H54 (cell line): ENCODE measurements at regions not wholly inside any gene's neighbourhood (a gene's known extent, or its start where the extent isn't known, plus 50 kb on each side); places are given as distances from the start of the nearest gene placed in this dataset.
A peak's percentile ranks its signal among the peaks of the same experiment; 100 is the strongest.

Source experiments
- DNase-seq: peaks from one replicate; pipeline ENCODE4 v3.0.0; 2011; ENCODE audit warnings: low spot score, mixed read lengths; ENCODE audit not compliant: insufficient read length
- FAIRE-seq: peaks from 3 replicates; lab custom pipeline; 2011; peaks lifted over from hg19 to GRCh38; lab: Jason Lieb, UNC
- POLR2A ChIP-seq: IDR thresholded peaks from 2 replicates; pipeline ENCODE4 v1.6.1; 2011; ENCODE audit warnings: low read depth, mild to moderate bottlenecking, low read length

DNA sequence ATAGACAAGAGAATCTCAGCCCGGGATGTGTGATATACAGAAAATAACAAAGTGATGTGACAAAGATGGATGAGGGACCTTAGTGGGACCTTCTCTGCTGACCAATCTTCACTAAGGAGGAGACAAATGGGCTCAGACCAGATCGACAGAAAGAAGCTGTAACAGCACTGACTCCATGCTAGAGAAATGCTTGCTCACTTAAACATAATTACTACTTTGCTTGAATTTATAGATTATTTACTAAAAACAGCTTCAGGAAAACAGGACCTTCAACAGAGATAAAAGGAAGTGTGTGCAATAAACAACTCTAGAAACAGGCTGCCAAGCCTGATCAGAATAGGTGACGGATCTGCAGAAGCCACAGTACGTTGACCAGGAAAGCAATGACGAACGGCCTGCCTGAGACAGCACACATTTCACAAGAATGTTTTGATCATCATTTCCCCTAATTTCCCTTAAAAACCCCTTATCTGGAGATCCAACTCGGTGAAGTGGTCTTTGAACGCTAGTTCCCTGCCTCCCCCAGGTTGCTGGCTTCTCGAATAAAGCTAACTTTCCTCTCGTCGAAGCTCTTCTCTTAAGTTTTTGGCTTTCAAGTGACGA is 98.4 kb upstream of the STEAP1B start:
- FAIRE-seq: no peak
- TF ChIP-seq POLR2A: no peak
- DNase-seq: no peak

DNA sequence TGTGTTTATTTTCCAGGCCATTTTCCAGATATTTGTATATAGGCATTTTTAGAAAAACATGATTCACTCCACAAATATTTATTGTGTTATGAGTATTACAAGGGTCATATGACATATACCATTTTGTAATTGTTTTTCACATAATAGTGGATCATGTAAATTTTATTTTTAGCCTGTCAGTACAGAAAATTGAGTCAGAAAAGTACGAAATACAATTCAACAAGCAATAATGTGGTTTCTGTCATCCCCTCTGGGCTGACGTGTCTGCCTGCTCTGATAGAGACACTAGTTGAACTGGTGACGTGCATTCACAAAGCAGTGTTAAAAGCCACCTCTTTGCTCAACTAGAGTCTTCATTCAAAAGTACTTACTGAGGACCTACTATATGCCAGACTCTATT is 97.9 kb upstream of the STEAP1B start:
- no peak for TF ChIP-seq POLR2A
- FAIRE-seq (peak; percentile 75), DNase-seq (peak; percentile 42)

DNA sequence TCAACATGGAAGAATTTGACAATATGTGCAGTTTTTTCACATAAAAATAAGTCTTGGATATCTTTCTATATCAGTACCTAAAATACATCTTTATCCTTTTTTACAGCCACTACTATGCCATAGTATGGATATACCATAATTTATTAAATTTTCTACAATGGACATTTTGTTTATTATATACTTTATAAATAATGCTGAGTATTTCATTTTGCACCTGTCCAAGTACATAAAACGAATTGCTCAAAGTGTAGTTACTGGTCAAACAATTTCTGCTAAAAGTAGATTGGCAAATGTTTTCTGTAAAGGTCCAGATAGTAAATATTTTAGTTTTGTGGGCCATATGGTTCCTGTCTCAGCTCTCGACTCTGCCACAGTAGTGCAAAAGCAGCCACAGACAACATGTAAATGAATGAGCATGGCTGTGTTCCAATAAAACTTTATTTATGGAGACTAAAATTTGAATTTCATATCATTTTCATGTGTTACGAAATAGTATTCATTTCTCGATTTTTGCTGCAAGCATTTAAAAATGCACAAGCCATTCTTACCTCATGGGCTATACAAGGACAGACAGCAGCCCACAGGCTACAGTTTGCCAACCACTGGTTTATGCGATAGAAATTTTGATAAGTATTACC is 96.9 kb upstream of the STEAP1B start:
- DNase-seq: no peak
- no peak for FAIRE-seq

DNA sequence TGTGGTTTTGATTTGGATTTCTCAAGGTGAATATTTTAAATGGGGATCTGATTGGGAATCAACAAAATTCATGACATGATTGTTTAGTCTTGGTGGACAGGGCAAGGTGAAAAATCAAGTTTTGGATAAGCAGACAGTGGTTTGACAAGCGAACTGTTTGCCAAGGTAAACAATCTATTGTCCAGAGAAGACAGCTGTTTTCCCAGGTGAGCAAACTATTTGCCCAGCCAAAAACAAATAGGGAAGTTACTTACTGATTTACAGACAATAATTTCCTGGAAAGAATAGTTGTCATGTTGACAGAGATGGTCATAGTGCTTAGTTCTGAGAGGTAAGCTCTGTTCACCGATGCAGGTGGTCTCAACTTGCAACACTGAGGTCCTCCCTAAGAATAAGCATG is 94.0 kb upstream of the STEAP1B start:
- DNase-seq: no peak
- FAIRE-seq: no peak
- no peak for TF ChIP-seq POLR2A

More for the DNA sequence above, 96.9 kb upstream of the STEAP1B start:
- no peak for TF ChIP-seq POLR2A

DNA sequence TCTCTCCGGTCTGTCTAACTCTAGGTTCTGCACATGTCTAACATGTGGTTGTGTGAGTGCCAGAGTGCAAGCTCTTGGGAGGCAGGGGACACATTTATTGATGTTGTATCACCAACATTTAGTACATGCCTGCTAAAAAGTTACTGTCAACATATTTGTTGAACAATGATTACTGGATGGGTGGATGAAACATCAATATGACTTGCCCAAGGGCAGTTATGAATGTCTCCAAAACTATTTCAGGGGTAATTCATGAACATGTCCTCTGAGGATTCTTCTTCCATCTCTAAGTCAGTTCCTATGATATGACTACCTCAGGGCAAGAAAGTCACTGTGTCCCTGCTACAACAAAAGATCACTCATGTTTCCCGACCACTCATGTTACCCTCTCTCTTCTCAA is 91.3 kb upstream of the STEAP1B start:
- no peak for DNase-seq
- no peak for FAIRE-seq
- TF ChIP-seq POLR2A: no peak

DNA sequence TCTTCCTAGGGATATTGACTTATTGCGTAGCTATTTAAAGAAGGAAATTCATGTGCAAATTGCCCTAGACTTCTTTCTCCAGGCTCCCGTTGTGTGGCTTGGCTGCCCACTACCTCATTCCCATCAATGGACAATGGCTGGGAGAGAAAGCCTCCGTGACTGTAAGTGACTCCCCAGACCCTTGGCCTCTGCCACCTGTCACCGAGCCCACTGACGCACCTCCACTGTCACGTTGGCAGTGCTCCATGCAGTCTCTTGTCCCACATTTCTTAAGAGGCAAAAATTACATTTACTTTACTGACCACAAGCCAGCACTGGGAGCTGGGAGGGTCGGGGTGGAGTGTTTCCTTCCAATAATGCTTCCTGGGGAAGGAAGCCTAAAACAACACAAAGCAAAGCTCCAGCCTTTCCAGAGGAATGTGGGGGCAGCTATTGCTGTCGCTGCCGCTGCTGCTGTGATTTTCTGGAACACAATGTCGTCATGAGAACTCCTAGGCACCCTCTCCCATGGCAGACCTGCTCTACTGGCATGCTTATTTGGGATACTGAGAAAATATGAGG is 89.7 kb upstream of the STEAP1B start:
- TF ChIP-seq POLR2A: no peak
- no peak for DNase-seq
- no peak for FAIRE-seq

DNA sequence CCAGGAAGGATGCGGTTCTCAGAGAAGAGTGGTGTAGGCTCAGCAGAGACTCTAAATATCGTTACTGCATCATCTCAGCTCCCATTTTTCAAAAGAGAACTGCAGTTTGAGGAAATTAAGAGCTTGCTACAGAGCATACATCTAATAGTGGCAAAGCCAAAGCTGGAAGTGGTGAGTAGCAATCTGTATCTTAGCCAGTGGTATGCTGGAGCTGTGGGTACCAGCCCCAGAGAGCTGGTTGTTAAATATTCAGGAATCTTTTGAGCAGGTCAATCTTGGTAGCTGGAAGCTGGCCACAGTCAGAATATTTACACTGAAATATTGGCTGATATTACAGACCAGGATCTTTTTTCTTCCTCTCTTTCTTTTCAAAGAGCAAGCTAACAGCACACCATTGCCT is 88.4 kb upstream of the STEAP1B start:
- DNase-seq (no peak), FAIRE-seq (no peak)
- no peak for TF ChIP-seq POLR2A

DNA sequence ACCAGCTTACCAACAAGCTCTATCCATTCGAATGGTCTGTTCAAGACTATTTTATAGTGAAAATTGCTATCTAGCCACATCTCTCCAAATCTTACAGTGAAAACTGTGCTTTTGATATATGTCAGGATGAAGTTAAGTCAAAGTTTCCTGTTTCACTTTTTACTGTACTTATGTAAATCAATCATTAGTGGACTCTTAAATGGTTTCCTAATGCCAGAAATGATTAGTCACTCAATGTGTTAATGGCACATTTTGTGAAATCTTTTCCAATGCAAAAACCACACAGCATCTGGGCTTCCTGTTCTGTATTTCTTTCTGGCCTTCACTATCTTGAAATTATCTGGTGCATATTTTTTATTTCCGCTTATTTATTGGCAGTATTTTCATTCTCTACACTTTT is 87.3 kb upstream of the STEAP1B start:
- no peak for TF ChIP-seq POLR2A
- FAIRE-seq: no peak
- DNase-seq: no peak

DNA sequence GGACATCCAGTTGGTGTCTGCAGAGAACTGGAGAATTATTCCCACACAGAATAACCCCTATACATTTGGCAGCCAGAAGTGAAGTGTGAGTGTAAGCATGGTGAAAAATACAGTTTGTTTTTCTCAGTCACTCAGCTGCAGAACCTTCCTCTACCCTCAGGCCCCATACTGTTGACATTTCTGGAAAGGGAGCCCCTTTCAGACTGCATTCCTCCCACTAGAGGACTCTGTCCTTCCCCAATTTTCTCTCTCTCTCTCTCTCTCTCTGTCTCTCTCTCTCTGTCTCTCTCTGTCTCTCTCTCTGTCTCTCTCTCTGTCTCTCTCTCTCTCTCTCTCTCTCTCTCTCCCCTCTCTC is 86.8 kb upstream of the STEAP1B start:
- no peak for TF ChIP-seq POLR2A
- DNase-seq (no peak), FAIRE-seq (no peak)

DNA sequence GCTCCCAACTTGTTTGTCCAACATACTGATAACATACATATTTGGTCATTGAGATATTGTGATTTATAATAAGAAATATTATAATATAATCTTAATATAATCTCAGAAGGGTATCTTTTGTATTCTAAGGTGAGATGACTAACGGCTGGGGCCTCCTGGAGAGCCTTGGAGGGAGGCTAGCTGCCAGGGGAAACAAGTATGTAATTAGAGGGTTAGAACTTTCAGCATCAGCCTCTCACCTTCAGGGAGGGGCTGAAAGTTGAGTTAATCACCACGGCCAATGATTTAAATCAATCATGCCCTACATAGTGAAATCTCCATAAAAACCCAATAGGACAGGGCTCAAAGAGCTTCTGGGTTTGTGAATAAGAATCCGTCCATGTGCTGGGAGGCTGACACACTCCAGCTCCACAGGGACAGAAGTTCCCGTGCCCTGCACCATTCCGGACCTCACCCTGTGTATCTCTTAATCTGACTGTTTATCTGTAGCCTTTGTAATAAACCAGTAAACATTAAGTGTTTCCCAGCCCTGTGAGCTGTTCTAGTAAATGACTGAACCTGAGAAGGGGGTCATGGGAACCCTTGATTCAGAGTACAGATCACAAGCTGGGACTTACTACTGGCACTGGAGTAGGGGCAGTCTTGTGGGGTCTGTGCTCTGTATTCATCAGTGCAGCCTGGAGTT is 86.3 kb upstream of the STEAP1B start:
- TF ChIP-seq POLR2A: no peak
- FAIRE-seq (no peak), DNase-seq (no peak)

DNA sequence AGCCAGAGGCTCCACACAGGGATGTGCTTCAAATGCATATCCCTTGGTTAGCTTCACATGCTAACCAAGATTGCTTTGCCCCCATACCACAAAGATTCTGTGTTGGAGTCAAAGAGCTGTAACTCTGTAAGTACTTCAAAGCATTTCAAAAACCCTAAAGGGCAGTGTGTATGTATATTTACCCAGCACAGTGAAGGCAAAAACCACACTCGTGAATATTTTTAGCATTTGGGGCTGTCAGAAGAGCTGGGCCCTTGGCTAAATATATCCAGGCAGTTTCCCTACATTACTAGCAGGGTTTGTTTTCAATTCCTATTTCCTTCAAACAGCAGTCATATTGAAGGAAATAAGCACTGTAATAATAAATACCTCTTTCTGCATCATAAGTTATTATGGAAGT is 84.2 kb upstream of the STEAP1B start:
- no peak for TF ChIP-seq POLR2A
- FAIRE-seq: no peak
- DNase-seq: no peak

DNA sequence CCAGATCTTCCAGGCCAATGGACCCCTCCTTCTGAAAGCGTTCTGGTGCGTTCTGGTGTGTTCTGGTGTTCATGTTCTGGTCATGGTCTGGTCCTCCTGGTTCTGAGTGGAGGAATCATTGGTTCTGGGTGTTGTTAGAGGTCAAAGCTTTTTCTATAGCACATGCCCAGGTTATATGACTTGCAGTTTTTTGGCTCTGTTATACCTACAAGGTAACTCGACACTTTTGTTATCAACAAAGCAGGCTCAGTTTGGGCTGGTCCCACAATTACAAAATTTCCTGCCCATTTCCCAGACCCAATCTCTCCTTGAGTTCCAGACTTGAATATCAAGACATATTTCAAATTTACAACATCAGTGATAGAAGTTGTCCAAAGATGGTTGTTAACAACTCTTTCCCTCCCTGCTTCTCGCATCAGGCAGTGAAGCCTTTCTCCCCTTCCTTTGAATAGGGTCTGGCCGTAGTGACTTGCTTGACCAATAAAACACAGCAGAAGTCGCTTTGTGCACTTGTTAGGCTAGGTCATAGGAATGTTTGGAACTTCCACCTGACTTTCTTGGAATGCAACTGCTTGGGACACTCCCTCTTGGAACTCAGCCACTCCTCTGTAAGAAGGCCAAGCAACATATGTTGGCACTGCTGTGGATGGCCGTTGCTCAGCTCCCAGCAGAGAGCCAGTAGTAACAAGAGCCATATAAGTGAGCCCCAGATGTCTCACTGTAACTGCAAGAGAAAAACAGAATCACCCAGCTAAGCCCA is 83.1 kb upstream of the STEAP1B start:
- no peak for TF ChIP-seq POLR2A
- peak; percentile 94 for FAIRE-seq
- DNase-seq: peak; percentile 78

DNA sequence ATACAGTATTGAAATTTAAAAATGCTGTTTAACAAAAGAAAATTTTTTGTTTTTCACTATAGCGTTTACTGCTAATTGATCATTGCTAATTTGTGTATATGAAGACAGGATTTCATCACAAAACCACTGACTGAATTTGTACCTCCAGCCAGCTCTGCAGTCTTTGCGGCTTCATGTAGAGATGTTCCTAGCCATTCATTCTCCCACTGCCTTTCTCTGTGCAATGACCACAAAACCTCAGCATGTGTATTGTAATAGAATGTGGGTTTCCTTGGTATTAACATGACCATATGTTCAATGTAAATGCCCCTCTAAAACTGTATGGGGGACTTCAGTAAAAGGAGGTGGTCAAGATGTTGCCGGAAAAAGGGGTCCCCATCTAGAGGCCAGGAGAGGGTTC is 81.1 kb upstream of the STEAP1B start:
- DNase-seq (no peak), FAIRE-seq (no peak)
- TF ChIP-seq POLR2A: no peak

DNA sequence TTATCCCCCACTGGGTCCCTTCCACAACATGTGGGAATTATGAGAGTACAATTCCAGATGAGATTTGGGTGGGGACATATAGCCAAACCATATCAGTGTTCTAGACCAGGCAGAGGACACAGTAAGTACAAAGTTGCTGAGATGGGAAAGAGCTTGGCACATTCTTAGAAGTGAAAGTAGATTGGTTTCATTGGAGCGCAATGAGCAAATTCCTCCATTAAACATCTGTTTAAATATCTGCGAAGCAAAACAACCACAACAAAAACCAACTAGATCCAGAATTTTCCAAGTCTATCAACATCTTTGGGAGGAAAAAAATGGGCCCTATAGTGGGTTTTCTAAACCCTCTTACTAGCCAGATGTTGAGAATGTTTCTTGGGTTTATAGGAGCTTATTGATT is 80.0 kb upstream of the STEAP1B start:
- no peak for TF ChIP-seq POLR2A
- DNase-seq: no peak
- no peak for FAIRE-seq
